ENCODE measurements at regions not wholly inside any gene's neighbourhood (a gene's known extent, or its start where the extent isn't known, plus 50 kb on each side); places are given as distances from the start of the nearest gene placed in this dataset.

GRCh38 chr2:198238429-198238828, 434.0 kb downstream of the PLCL1 start:
- no peak for DNase-seq (ENCODE audit: low spot score in 2 of 2)
- ATAC-seq (ENCODE audit: low read depth): no peak
- Mint-ChIP-seq H3K27ac (no peak overlapping the region), H3K27me3 (peaks cover 1% of the 10 kb centered on the region), H3K36me3 (no peaks in the 10 kb centered on the region), H3K4me1 (no peaks in the 10 kb centered on the region), H3K9me3 (no peaks in the 10 kb centered on the region), H3K4me3 (no peak overlapping the region)

GRCh38 chr2:198236338-198236737, 431.9 kb downstream of the PLCL1 start:
- no peak overlapping the region for H3K4me3 Mint-ChIP-seq
- H3K27me3 Mint-ChIP-seq: peaks cover 1% of the 10 kb centered on the region
- DNase-seq (ENCODE audit: low spot score in 2 of 2) (no peak), ATAC-seq (ENCODE audit: low read depth) (no peak)
- no peaks in the 10 kb centered on the region for H3K4me1 Mint-ChIP-seq
- H3K36me3 Mint-ChIP-seq: no peaks in the 10 kb centered on the region
- H3K27ac Mint-ChIP-seq: no peak overlapping the region
- no peaks in the 10 kb centered on the region for H3K9me3 Mint-ChIP-seq

GRCh38 chr2:198232281-198232680, 427.9 kb downstream of the PLCL1 start:
- H3K4me3 Mint-ChIP-seq: no peak overlapping the region
- no peak for ATAC-seq (ENCODE audit: low read depth)
- H3K27me3 Mint-ChIP-seq: peaks cover 1% of the 10 kb centered on the region
- H3K27ac Mint-ChIP-seq: no peak overlapping the region
- no peaks in the 10 kb centered on the region for H3K36me3 Mint-ChIP-seq
- H3K4me1 Mint-ChIP-seq: no peaks in the 10 kb centered on the region
- H3K9me3 Mint-ChIP-seq: no peaks in the 10 kb centered on the region
- no peak for DNase-seq (ENCODE audit: low spot score in 2 of 2)

GRCh38 chr2:198231562-198231961, 427.2 kb downstream of the PLCL1 start:
- Mint-ChIP-seq H3K4me1 (no peaks in the 10 kb centered on the region), H3K36me3 (no peaks in the 10 kb centered on the region), H3K27ac (no peak overlapping the region), H3K9me3 (no peaks in the 10 kb centered on the region), H3K4me3 (no peak overlapping the region), H3K27me3 (peaks cover 1% of the 10 kb centered on the region)
- ATAC-seq (ENCODE audit: low read depth) (no peak), DNase-seq (ENCODE audit: low spot score in 2 of 2) (no peak)

- DNase-seq (ENCODE audit: low spot score in 2 of 2): no peak
- no peaks in the 10 kb centered on the region for H3K27me3 Mint-ChIP-seq
- H3K4me1 Mint-ChIP-seq: no peaks in the 10 kb centered on the region
- ATAC-seq (ENCODE audit: low read depth): no peak
- no peaks in the 10 kb centered on the region for H3K9me3 Mint-ChIP-seq
- H3K4me3 Mint-ChIP-seq: no peak overlapping the region
- H3K36me3 Mint-ChIP-seq: no peaks in the 10 kb centered on the region
- H3K27ac Mint-ChIP-seq: no peak overlapping the region
Measured at GRCh38 chr2:198220763-198221610, 416.6 kb downstream of the PLCL1 start.

GRCh38 chr2:198219292-198219691, 414.9 kb downstream of the PLCL1 start:
- H3K4me1 Mint-ChIP-seq: no peaks in the 10 kb centered on the region
- no peak for DNase-seq (ENCODE audit: low spot score in 2 of 2)
- no peaks in the 10 kb centered on the region for H3K27me3 Mint-ChIP-seq
- no peak for ATAC-seq (ENCODE audit: low read depth)
- H3K9me3 Mint-ChIP-seq: no peaks in the 10 kb centered on the region
- no peaks in the 10 kb centered on the region for H3K36me3 Mint-ChIP-seq
- no peak overlapping the region for H3K27ac Mint-ChIP-seq
- H3K4me3 Mint-ChIP-seq: no peak overlapping the region

GRCh38 chr2:198214114-198214596, 409.8 kb downstream of the PLCL1 start:
- no peak overlapping the region for H3K27ac Mint-ChIP-seq
- no peaks in the 10 kb centered on the region for H3K4me1 Mint-ChIP-seq
- no peak overlapping the region for H3K4me3 Mint-ChIP-seq

GRCh38 chr2:198213253-198213652, 408.9 kb downstream of the PLCL1 start:
- H3K36me3 Mint-ChIP-seq: no peaks in the 10 kb centered on the region
- DNase-seq (ENCODE audit: low spot score in 2 of 2) (no peak), ATAC-seq (ENCODE audit: low read depth) (no peak)
- no peak overlapping the region for H3K4me3 Mint-ChIP-seq
- H3K27ac Mint-ChIP-seq: no peak overlapping the region
- no peaks in the 10 kb centered on the region for H3K4me1 Mint-ChIP-seq
- H3K27me3 Mint-ChIP-seq: no peaks in the 10 kb centered on the region
- H3K9me3 Mint-ChIP-seq: no peaks in the 10 kb centered on the region

More at GRCh38 chr2:198214114-198214596, 409.8 kb downstream of the PLCL1 start:
- Mint-ChIP-seq H3K9me3 (no peaks in the 10 kb centered on the region), H3K36me3 (no peaks in the 10 kb centered on the region), H3K27me3 (no peaks in the 10 kb centered on the region)
- no peak for ATAC-seq (ENCODE audit: low read depth)
- no peak for DNase-seq (ENCODE audit: low spot score in 2 of 2)

- Mint-ChIP-seq H3K4me3 (no peak overlapping the region), H3K36me3 (no peaks in the 10 kb centered on the region), H3K27ac (no peak overlapping the region), H3K27me3 (no peaks in the 10 kb centered on the region), H3K9me3 (peaks cover 3% of the 10 kb centered on the region), H3K4me1 (no peaks in the 10 kb centered on the region)
- no peak for ATAC-seq (ENCODE audit: low read depth)
- no peak for DNase-seq (ENCODE audit: low spot score in 2 of 2)
Measured at GRCh38 chr2:198211706-198212105, 407.3 kb downstream of the PLCL1 start.

- Mint-ChIP-seq H3K9me3 (peaks cover 4% of the 10 kb centered on the region), H3K27me3 (no peaks in the 10 kb centered on the region), H3K27ac (no peak overlapping the region), H3K4me3 (no peak overlapping the region), H3K36me3 (no peaks in the 10 kb centered on the region), H3K4me1 (no peaks in the 10 kb centered on the region)
- DNase-seq (ENCODE audit: low spot score in 2 of 2) (no peak), ATAC-seq (ENCODE audit: low read depth) (no peak)
Measured at GRCh38 chr2:198203336-198204069, 399.1 kb downstream of the PLCL1 start.

Data from memory B cell (primary cell).